Suprapubic skin (tissue), 4 donors: ENCODE measurements at regions not wholly inside any gene's neighbourhood (a gene's known extent, or its start where the extent isn't known, plus 50 kb on each side); places are given as distances from the start of the nearest gene placed in this dataset.

Experiments
- EP300 ChIP-seq: sonication (generic); formaldehyde crosslinking; IDR thresholded peaks from one replicate; pipeline ENCODE4 v1.6.1; 2017; ENCODE audit warnings: antibody characterized with exemption
- POLR2A ChIP-seq, 2 donors: fragments of 450-650 bp; IDR thresholded peaks; one replicate each; pipeline ENCODE4 v1.6.1; 2017; ENCODE audit warnings: antibody characterized with exemption in 2 of 2, mild to moderate bottlenecking in 2 of 2, moderate library complexity in 2 of 2
- POLR2AphosphoS5 ChIP-seq, 3 donors: sonication (generic); formaldehyde crosslinking; IDR thresholded peaks; one replicate each; pipeline ENCODE4 v1.6.1; 2017; ENCODE audit warnings: antibody characterized with exemption in 3 of 3
- TF ChIP-seq, protein P1 (sequence below), 2 donors: fragments of 200-600 bp in 1 of 2; fragments of 450-650 bp in 1 of 2; sonication (generic) in 1 of 2; IDR thresholded peaks; one replicate each; pipeline ENCODE4 v1.5.1; 2016 to 2019; ENCODE audit warnings: antibody characterized with exemption in 2 of 2, mild to moderate bottlenecking in 1 of 2, moderate library complexity in 1 of 2

DNA sequence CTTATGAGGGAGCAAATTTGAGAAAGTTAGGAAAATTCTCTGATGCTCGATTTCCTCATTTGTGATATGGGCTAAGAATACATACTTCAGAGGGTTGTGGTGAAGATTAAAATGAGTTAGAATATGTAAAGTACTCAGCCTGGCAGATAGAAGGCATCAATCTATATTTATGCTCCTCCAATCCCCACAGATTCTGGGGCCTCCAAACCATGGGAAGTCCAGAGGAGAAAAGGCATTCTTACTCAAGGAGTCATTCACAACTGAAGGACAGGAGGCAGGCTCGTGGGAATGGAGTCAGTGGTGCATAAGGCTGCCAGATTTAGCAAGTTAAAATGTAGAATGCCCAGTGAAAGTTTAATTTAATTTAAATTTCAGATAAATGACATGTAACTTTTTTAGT is 330.0 kb upstream of the POU3F1 start:
- TF ChIP-seq, protein P1, sequence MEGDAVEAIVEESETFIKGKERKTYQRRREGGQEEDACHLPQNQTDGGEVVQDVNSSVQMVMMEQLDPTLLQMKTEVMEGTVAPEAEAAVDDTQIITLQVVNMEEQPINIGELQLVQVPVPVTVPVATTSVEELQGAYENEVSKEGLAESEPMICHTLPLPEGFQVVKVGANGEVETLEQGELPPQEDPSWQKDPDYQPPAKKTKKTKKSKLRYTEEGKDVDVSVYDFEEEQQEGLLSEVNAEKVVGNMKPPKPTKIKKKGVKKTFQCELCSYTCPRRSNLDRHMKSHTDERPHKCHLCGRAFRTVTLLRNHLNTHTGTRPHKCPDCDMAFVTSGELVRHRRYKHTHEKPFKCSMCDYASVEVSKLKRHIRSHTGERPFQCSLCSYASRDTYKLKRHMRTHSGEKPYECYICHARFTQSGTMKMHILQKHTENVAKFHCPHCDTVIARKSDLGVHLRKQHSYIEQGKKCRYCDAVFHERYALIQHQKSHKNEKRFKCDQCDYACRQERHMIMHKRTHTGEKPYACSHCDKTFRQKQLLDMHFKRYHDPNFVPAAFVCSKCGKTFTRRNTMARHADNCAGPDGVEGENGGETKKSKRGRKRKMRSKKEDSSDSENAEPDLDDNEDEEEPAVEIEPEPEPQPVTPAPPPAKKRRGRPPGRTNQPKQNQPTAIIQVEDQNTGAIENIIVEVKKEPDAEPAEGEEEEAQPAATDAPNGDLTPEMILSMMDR (IDR thresholded peaks at IDR 0.05), result no peak
- TF ChIP-seq POLR2AphosphoS5 (IDR thresholded peaks at IDR 0.05) (no peak), EP300 (no peak), POLR2A (IDR thresholded peaks at IDR 0.05) (no peak)
